ENCODE measurements at regions not wholly inside any gene's neighbourhood (a gene's known extent, or its start where the extent isn't known, plus 50 kb on each side); places are given as distances from the start of the nearest gene placed in this dataset.

- H3K36me3 Mint-ChIP-seq, result no peaks in the 10 kb centered on the region
- no peaks in the 10 kb centered on the region for H3K4me1 Mint-ChIP-seq (ENCODE audit: unreplicated experiment)
- no peak overlapping the region for H3K4me3 Mint-ChIP-seq
- no peak for TF ChIP-seq CTCF (conservative IDR thresholded peaks at IDR 0.05)
- H3K27me3 Mint-ChIP-seq, result peaks cover 34% of the 10 kb centered on the region
- no peak overlapping the region for H3K27ac Mint-ChIP-seq
- no peak for DNase-seq (ENCODE audit: extremely low spot score, unreplicated experiment)
- H3K9me3 Mint-ChIP-seq, result no peaks in the 10 kb centered on the region
Observed at GRCh38 chr22:22703715-22704114, 59.3 kb downstream of the GGTLC2 start.

GRCh38 chr22:22704156-22704946, 59.9 kb downstream of the GGTLC2 start:
- H3K36me3 Mint-ChIP-seq, result no peaks in the 10 kb centered on the region
- no peak for TF ChIP-seq CTCF (conservative IDR thresholded peaks at IDR 0.05)

GRCh38 chr22:22705328-22706100, 61.1 kb downstream of the GGTLC2 start:
- no peak for TF ChIP-seq CTCF (conservative IDR thresholded peaks at IDR 0.05)
- Mint-ChIP-seq H3K9me3 (no peaks in the 10 kb centered on the region), H3K4me3 (no peak overlapping the region), H3K4me1 (ENCODE audit: unreplicated experiment) (no peaks in the 10 kb centered on the region), H3K36me3 (no peaks in the 10 kb centered on the region), H3K27me3 (peaks cover 37% of the 10 kb centered on the region), H3K27ac (no peak overlapping the region)
- DNase-seq (ENCODE audit: extremely low spot score, unreplicated experiment), result no peak

More at GRCh38 chr22:22704156-22704946, 59.9 kb downstream of the GGTLC2 start:
- no peaks in the 10 kb centered on the region for H3K4me1 Mint-ChIP-seq (ENCODE audit: unreplicated experiment)
- no peak overlapping the region for H3K27ac Mint-ChIP-seq
- DNase-seq (ENCODE audit: extremely low spot score, unreplicated experiment), result peak; percentile 49
- no peaks in the 10 kb centered on the region for H3K9me3 Mint-ChIP-seq
- no peak overlapping the region for H3K4me3 Mint-ChIP-seq
- H3K27me3 Mint-ChIP-seq, result peaks cover 41% of the 10 kb centered on the region

- no peak for TF ChIP-seq CTCF (conservative IDR thresholded peaks at IDR 0.05)
- no peak overlapping the region for H3K27ac Mint-ChIP-seq
- no peaks in the 10 kb centered on the region for H3K36me3 Mint-ChIP-seq
- no peak overlapping the region for H3K4me3 Mint-ChIP-seq
- H3K9me3 Mint-ChIP-seq, result no peaks in the 10 kb centered on the region
- H3K4me1 Mint-ChIP-seq (ENCODE audit: unreplicated experiment), result no peaks in the 10 kb centered on the region
- DNase-seq (ENCODE audit: extremely low spot score, unreplicated experiment), result no peak
- peaks cover 38% of the 10 kb centered on the region for H3K27me3 Mint-ChIP-seq
Observed at GRCh38 chr22:22706253-22706915, 62.0 kb downstream of the GGTLC2 start.

- no peak overlapping the region for H3K4me3 Mint-ChIP-seq
- H3K4me1 Mint-ChIP-seq (ENCODE audit: unreplicated experiment), result no peaks in the 10 kb centered on the region
- peak; percentile 49 for DNase-seq (ENCODE audit: extremely low spot score, unreplicated experiment)
- no peaks in the 10 kb centered on the region for H3K9me3 Mint-ChIP-seq
- H3K36me3 Mint-ChIP-seq, result no peaks in the 10 kb centered on the region
- no peak overlapping the region for H3K27ac Mint-ChIP-seq
- peaks cover 49% of the 10 kb centered on the region for H3K27me3 Mint-ChIP-seq
- TF ChIP-seq CTCF (conservative IDR thresholded peaks at IDR 0.05), result peak; percentile 41
Observed at GRCh38 chr22:22709719-22710445, 65.5 kb downstream of the GGTLC2 start.
